GM23338 (cell line): ENCODE measurements at regions not wholly inside any gene's neighbourhood (a gene's known extent, or its start where the extent isn't known, plus 50 kb on each side); places are given as distances from the start of the nearest gene placed in this dataset.

Experiments
- ATAC-seq: fragments of 200-7000 bp; cut with Tn5 transposase; 3 replicates; pipeline ENCODE4 v1.9.1; 2020
- DNase-seq: peaks from one replicate; pipeline ENCODE4 v3.0.0-alpha.2; 2015; ENCODE audit warnings: low spot score
- H2AFZ ChIP-seq: fragments of 200-600 bp; sonication (generic); 2 replicates; pipeline ENCODE4 v1.8.0; 2016; ENCODE audit warnings: antibody characterized with exemption, mild to moderate bottlenecking, moderate library complexity
- H3F3A ChIP-seq: fragments of 200-600 bp; sonication (generic); replicated peaks from 2 replicates; pipeline ENCODE4 v1.8.0; 2017; ENCODE audit warnings: antibody characterized with exemption, mixed run types, low read depth
- H3K27ac ChIP-seq: fragments of 200-600 bp; sonication (generic); 2 replicates; pipeline ENCODE4 v1.6.1; 2016; ENCODE audit warnings: low read depth
- H3K27me3 ChIP-seq: fragments of 200-600 bp; sonication (generic); 2 replicates; pipeline ENCODE4 v1.8.0; 2016; ENCODE audit warnings: mild to moderate bottlenecking, mixed run types, moderate library complexity; ENCODE audit not compliant: insufficient read depth
- H3K36me3 ChIP-seq: fragments of 200-600 bp; sonication (generic); 2 replicates; pipeline ENCODE4 v1.8.0; 2016; ENCODE audit warnings: mild to moderate bottlenecking; ENCODE audit not compliant: insufficient read depth
- H3K4me1 ChIP-seq: fragments of 200-600 bp; sonication (generic); 2 replicates; pipeline ENCODE4 v1.8.0; 2016; ENCODE audit warnings: mild to moderate bottlenecking, moderate library complexity; ENCODE audit not compliant: insufficient read depth
- H3K4me2 ChIP-seq: fragments of 200-600 bp; sonication (generic); 2 replicates; pipeline ENCODE4 v1.7.1; 2017; ENCODE audit warnings: mixed run types
- H3K4me3 ChIP-seq: fragments of 200-600 bp; sonication (generic); 2 replicates; pipeline ENCODE4 v1.6.1; 2016; ENCODE audit warnings: mixed run types
- H3K79me2 ChIP-seq: fragments of 200-600 bp; sonication (generic); replicated peaks from 2 replicates; pipeline ENCODE4 v1.8.0; 2017; ENCODE audit warnings: mild to moderate bottlenecking; ENCODE audit not compliant: insufficient read depth
- H3K9me2 ChIP-seq: fragments of 200-600 bp; sonication (generic); 2 replicates; pipeline ENCODE4 v1.8.0; 2017; ENCODE audit not compliant: insufficient read depth
- H4K20me1 ChIP-seq: fragments of 200-600 bp; sonication (generic); replicated peaks from 2 replicates; pipeline ENCODE4 v1.8.0; 2017; ENCODE audit warnings: mild to moderate bottlenecking; ENCODE audit not compliant: insufficient read depth
- H3K27ac Mint-ChIP-seq: 2 replicates; pipeline ENCODE4 v1.8.0; 2020; ENCODE audit warnings: inconsistent platforms, mild to moderate bottlenecking, moderate library complexity, mixed read lengths
- H3K27me3 Mint-ChIP-seq: 3 replicates; pipeline ENCODE4 v1.8.0; 2022; ENCODE audit warnings: low read depth, mild to moderate bottlenecking, moderate library complexity, mixed read lengths, inconsistent platforms; ENCODE audit not compliant: insufficient read depth, poor library complexity
- H3K36me3 Mint-ChIP-seq: 3 replicates; pipeline ENCODE4 v1.8.0; 2021; ENCODE audit warnings: low read depth, mild to moderate bottlenecking, inconsistent platforms, moderate library complexity, mixed read lengths
- H3K4me1 Mint-ChIP-seq: 3 replicates; pipeline ENCODE4 v1.8.0; 2020; ENCODE audit warnings: mild to moderate bottlenecking, inconsistent platforms, mixed read lengths
- H3K4me3 Mint-ChIP-seq: 3 replicates; pipeline ENCODE4 v1.8.0; 2021; ENCODE audit warnings: moderate library complexity, mild to moderate bottlenecking, inconsistent platforms, mixed read lengths
- H3K9me3 Mint-ChIP-seq: 3 replicates; pipeline ENCODE4 v1.8.0; 2020; ENCODE audit warnings: moderate library complexity, mild to moderate bottlenecking, inconsistent platforms, mixed read lengths
- CREB1 ChIP-seq: fragments of 250-450 bp; sonication (Bioruptor Pico); IDR thresholded peaks from 2 replicates; pipeline ENCODE4 v1.5.0; 2020; ENCODE audit warnings: low read depth, mild to moderate bottlenecking, moderate library complexity
- NANOG ChIP-seq: IDR thresholded peaks from 2 replicates; pipeline ENCODE4 v1.6.1; 2016; ENCODE audit warnings: antibody characterized with exemption, borderline replicate concordance
- POLR2AphosphoS5 ChIP-seq: IDR thresholded peaks from 2 replicates; pipeline ENCODE4 v1.6.1; 2016; ENCODE audit warnings: antibody characterized with exemption, low read depth
- STAT1 ChIP-seq: IDR thresholded peaks from one replicate; pipeline ENCODE4 v1.6.1; 2016; ENCODE audit warnings: antibody characterized with exemption; ENCODE audit not compliant: unreplicated experiment
- ZNF331 ChIP-seq: fragments of 250-450 bp; sonication (Bioruptor Pico); IDR thresholded peaks from 2 replicates; pipeline ENCODE4 v1.5.0; 2020; ENCODE audit warnings: low read depth, mild to moderate bottlenecking, moderate library complexity
- TF ChIP-seq, protein P1 (sequence below): fragments of 250-450 bp; sonication (Bioruptor Pico); IDR thresholded peaks from 2 replicates; pipeline ENCODE4 v1.5.0; 2020; ENCODE audit warnings: mild to moderate bottlenecking, moderate library complexity
- TF ChIP-seq, protein P2 (sequence below): IDR thresholded peaks from 2 replicates; pipeline ENCODE4 v1.6.1; 2016; ENCODE audit warnings: antibody characterized with exemption

DNA sequence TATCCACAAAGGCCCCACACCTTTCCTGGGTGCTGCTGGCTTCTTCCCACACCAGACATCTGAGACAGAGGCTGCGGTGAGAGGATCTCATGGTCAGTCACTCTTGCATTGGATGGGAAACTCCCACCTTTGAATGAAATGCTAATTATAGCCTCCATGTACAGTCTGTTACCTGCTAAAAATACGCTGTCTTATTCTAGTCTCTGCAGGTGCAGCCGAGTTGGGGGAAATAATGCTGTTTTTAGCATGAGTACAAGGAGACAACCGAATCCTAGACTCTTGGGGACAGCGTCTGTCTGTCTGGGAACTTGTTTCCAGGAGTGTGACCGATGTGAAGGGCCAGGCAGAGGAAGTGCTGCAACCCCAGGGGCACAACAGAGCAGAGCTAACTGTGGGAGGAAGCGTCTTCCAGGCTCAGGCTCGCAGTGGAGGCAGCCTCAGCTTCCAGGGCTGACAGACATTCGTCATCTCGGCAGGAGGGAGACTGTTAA, 286.2 kb downstream of the PREX1 start:
- TF ChIP-seq POLR2AphosphoS5, result no peak
- no peak for TF ChIP-seq NANOG
- TF ChIP-seq CREB1 (CRISPR knock-in tag), result no peak
- Histone ChIP-seq H3F3A (no peaks in the 10 kb centered on the region), H4K20me1 (no peaks in the 10 kb centered on the region), H3K27me3 (no peaks in the 10 kb centered on the region), H3K36me3 (no peaks in the 10 kb centered on the region), H3K27ac (no peak overlapping the region), H2AFZ (no peak overlapping the region), H3K9me2 (peaks cover 4% of the 10 kb centered on the region; the same call in 1 of the 2 replicates), H3K4me2 (no peak overlapping the region), H3K4me1 (peaks cover 8% of the 10 kb centered on the region; the same call in 1 of the 2 replicates), H3K4me3 (no peak overlapping the region), H3K79me2 (no peaks in the 10 kb centered on the region)
- peaks cover 8% of the 10 kb centered on the region for H3K27me3 Mint-ChIP-seq
- peaks cover 23% of the 10 kb centered on the region for H3K9me3 Mint-ChIP-seq
- ATAC-seq, result no peak
- H3K4me1 Mint-ChIP-seq, result peaks cover 34% of the 10 kb centered on the region
- H3K4me3 Mint-ChIP-seq, result no peak overlapping the region
- H3K36me3 Mint-ChIP-seq, result peaks cover 7% of the 10 kb centered on the region
- DNase-seq, result no peak
- H3K27ac Mint-ChIP-seq, result no peak overlapping the region

DNA sequence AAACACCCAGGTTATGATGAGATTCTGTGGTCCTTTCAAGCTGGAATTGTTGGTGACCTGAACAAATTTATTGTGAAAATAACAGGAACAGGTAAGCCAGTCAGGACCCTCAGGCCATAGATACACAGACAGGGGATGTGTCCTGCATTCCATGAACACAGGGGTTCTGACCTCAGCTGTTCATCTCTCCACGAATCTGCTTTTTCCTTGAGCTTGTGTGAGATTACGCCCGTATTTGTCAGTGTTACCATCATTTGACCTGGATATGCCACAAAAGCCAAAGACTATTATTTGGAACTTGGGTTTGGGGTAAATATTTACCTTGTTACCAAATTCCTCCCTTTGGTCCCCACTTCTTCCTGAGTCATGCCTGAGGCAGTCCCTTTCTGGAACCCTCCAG, 288.9 kb downstream of the PREX1 start:
- Histone ChIP-seq H3K4me1 (peaks cover 8% of the 10 kb centered on the region; the same call in 1 of the 2 replicates), H3F3A (no peaks in the 10 kb centered on the region), H3K79me2 (no peaks in the 10 kb centered on the region), H3K27me3 (no peaks in the 10 kb centered on the region), H3K9me2 (peaks cover 4% of the 10 kb centered on the region; the same call in 1 of the 2 replicates), H3K27ac (peak overlapping the region; percentile 51; the same call in 1 of the 2 replicates), H3K4me3 (no peak overlapping the region), H3K4me2 (peak overlapping the region; percentile 42; the same call in 1 of the 2 replicates), H4K20me1 (no peaks in the 10 kb centered on the region), H2AFZ (no peak overlapping the region), H3K36me3 (no peaks in the 10 kb centered on the region)
- Mint-ChIP-seq H3K36me3 (peaks cover 7% of the 10 kb centered on the region), H3K27me3 (peaks cover 12% of the 10 kb centered on the region), H3K27ac (peak overlapping the region; percentile 18), H3K4me1 (peaks cover 26% of the 10 kb centered on the region), H3K4me3 (no peak overlapping the region), H3K9me3 (peaks cover 23% of the 10 kb centered on the region)
- DNase-seq (peak; percentile 19), ATAC-seq (peak; percentile 65)
- TF ChIP-seq, protein P1, sequence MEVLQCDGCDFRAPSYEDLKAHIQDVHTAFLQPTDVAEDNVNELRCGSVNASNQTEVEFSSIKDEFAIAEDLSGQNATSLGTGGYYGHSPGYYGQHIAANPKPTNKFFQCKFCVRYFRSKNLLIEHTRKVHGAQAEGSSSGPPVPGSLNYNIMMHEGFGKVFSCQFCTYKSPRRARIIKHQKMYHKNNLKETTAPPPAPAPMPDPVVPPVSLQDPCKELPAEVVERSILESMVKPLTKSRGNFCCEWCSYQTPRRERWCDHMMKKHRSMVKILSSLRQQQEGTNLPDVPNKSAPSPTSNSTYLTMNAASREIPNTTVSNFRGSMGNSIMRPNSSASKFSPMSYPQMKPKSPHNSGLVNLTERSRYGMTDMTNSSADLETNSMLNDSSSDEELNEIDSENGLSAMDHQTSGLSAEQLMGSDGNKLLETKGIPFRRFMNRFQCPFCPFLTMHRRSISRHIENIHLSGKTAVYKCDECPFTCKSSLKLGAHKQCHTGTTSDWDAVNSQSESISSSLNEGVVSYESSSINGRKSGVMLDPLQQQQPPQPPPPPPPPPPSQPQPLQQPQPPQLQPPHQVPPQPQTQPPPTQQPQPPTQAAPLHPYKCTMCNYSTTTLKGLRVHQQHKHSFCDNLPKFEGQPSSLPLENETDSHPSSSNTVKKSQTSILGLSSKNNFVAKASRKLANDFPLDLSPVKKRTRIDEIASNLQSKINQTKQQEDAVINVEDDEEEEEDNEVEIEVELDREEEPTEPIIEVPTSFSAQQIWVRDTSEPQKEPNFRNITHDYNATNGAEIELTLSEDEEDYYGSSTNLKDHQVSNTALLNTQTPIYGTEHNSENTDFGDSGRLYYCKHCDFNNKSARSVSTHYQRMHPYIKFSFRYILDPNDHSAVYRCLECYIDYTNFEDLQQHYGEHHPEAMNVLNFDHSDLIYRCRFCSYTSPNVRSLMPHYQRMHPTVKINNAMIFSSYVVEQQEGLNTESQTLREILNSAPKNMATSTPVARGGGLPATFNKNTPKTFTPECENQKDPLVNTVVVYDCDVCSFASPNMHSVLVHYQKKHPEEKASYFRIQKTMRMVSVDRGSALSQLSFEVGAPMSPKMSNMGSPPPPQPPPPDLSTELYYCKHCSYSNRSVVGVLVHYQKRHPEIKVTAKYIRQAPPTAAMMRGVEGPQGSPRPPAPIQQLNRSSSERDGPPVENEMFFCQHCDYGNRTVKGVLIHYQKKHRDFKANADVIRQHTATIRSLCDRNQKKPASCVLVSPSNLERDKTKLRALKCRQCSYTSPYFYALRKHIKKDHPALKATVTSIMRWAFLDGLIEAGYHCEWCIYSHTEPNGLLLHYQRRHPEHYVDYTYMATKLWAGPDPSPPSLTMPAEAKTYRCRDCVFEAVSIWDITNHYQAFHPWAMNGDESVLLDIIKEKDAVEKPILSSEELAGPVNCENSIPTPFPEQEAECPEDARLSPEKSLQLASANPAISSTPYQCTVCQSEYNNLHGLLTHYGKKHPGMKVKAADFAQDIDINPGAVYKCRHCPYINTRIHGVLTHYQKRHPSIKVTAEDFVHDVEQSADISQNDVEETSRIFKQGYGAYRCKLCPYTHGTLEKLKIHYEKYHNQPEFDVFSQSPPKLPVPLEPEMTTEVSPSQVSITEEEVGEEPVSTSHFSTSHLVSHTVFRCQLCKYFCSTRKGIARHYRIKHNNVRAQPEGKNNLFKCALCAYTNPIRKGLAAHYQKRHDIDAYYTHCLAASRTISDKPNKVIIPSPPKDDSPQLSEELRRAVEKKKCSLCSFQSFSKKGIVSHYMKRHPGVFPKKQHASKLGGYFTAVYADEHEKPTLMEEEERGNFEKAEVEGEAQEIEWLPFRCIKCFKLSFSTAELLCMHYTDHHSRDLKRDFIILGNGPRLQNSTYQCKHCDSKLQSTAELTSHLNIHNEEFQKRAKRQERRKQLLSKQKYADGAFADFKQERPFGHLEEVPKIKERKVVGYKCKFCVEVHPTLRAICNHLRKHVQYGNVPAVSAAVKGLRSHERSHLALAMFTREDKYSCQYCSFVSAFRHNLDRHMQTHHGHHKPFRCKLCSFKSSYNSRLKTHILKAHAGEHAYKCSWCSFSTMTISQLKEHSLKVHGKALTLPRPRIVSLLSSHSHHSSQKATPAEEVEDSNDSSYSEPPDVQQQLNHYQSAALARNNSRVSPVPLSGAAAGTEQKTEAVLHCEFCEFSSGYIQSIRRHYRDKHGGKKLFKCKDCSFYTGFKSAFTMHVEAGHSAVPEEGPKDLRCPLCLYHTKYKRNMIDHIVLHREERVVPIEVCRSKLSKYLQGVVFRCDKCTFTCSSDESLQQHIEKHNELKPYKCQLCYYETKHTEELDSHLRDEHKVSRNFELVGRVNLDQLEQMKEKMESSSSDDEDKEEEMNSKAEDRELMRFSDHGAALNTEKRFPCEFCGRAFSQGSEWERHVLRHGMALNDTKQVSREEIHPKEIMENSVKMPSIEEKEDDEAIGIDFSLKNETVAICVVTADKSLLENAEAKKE (CRISPR knock-in tag), result no peak
- no peak for TF ChIP-seq CREB1 (CRISPR knock-in tag)
- TF ChIP-seq, protein P2, sequence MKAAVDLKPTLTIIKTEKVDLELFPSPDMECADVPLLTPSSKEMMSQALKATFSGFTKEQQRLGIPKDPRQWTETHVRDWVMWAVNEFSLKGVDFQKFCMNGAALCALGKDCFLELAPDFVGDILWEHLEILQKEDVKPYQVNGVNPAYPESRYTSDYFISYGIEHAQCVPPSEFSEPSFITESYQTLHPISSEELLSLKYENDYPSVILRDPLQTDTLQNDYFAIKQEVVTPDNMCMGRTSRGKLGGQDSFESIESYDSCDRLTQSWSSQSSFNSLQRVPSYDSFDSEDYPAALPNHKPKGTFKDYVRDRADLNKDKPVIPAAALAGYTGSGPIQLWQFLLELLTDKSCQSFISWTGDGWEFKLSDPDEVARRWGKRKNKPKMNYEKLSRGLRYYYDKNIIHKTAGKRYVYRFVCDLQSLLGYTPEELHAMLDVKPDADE, result no peak
- no peak for TF ChIP-seq STAT1
- no peak for TF ChIP-seq ZNF331
- TF ChIP-seq POLR2AphosphoS5, result no peak
